PFSK-1 (cell line): ENCODE measurements at regions not wholly inside any gene's neighbourhood (a gene's known extent, or its start where the extent isn't known, plus 50 kb on each side); places are given as distances from the start of the nearest gene placed in this dataset.

ENCODE experiments used
- FOXP2 ChIP-seq: optimal IDR thresholded peaks from 2 replicates; pipeline ENCODE3; 2011; ENCODE audit warnings: borderline replicate concordance, control low read depth, inconsistent platforms; ENCODE audit not compliant: insufficient read depth; ENCODE audit errors: extremely low read length, extremely low read depth
- POLR2AphosphoS5 ChIP-seq: IDR thresholded peaks from 2 replicates; pipeline ENCODE4 v1.6.1; 2012; ENCODE audit warnings: low read depth, mild to moderate bottlenecking, control low read depth, low read length, moderate library complexity
- TAF1 ChIP-seq: IDR thresholded peaks from 2 replicates; pipeline ENCODE4 v1.6.1; 2012; ENCODE audit warnings: low read length, control low read depth, borderline replicate concordance; ENCODE audit not compliant: insufficient read depth

DNA sequence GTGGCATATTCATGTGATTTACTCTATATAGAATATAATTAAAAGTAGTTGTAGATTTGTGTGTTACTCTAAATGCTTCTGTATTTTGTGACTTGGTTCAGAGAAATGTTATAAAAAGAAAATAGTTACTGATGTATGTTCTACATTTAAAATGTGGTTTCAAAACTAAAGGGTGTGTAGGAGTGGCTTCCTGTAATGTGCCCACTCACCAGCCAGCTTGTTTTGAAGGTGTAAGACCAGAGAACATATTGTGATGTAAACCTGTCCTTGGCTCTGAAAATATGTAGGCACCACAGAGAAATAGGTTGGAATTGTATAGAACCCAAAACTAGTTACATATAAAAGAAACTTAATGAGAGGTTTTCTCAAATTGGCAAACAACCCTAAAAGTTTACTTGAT lies 51.2 kb upstream of the ARRDC3 start:
- TF ChIP-seq POLR2AphosphoS5 (no peak), FOXP2 (no peak), TAF1 (no peak)
